ENCODE measurements at regions not wholly inside any gene's neighbourhood (a gene's known extent, or its start where the extent isn't known, plus 50 kb on each side); places are given as distances from the start of the nearest gene placed in this dataset.

- POLR2A ChIA-PET (ENCODE audit: unreplicated experiment), result no interaction called here
- dilution Hi-C loops (cut with HindIII; ENCODE audit: low sequenced_read_pairs, unreplicated experiment), result no loop called here
- Histone ChIP-seq H2AFZ (replicated peaks; ENCODE audit: low read length, poor library complexity) (no peak overlapping the region), H3K79me1 (ENCODE audit: low read depth in 1 of 2, low read length in 2 of 2) (no peaks in the 10 kb centered on the region), H3K9me1 (ENCODE audit: insufficient read depth, low read length) (no peaks in the 10 kb centered on the region), H2BK120ac (ENCODE audit: low read depth, low read length) (no peak overlapping the region), H2AK9ac (replicated peaks; ENCODE audit: low read depth, low read length, poor library complexity) (no peak overlapping the region), H3K4me1 (ENCODE audit: control insufficient read depth, insufficient read depth, low read length) (no peaks in the 10 kb centered on the region), H3K23ac (ENCODE audit: low read depth, low read length) (no peak overlapping the region), H3K27ac (ENCODE audit: insufficient read depth, low read length) (no peak overlapping the region), H3K4me2 (ENCODE audit: low read depth, low read length) (no peak overlapping the region), H2BK20ac (ENCODE audit: low read depth, low read length) (no peak overlapping the region), H3K36me3 (ENCODE audit: control insufficient read depth, insufficient read depth, low read length) (no peaks in the 10 kb centered on the region), H3K56ac (ENCODE audit: extremely low read depth, insufficient read depth, low read length) (no peak overlapping the region), H2BK15ac (ENCODE audit: low read depth, low read length) (no peak overlapping the region), H3K9me3 (ENCODE audit: control insufficient read depth, insufficient read depth, low read length) (no peaks in the 10 kb centered on the region), H4K5ac (ENCODE audit: low read depth, low read length) (no peak overlapping the region), H2BK5ac (ENCODE audit: low read depth, low read length, poor library complexity, severe bottlenecking) (no peak overlapping the region), H4K8ac (ENCODE audit: low read depth in 2 of 2, low read length in 2 of 2) (no peak overlapping the region), H3K4me3 (ENCODE audit: insufficient read depth, low read depth, low read length) (no peak overlapping the region), H3K14ac (replicated peaks; ENCODE audit: low read depth, low read length) (no peak overlapping the region), H3K4ac (ENCODE audit: low read depth, low read length) (no peak overlapping the region), H3K27me3 (ENCODE audit: control insufficient read depth, insufficient read depth, low read length) (peaks cover 2% of the 10 kb centered on the region; the same call in 1 of the 2 replicates), H4K20me1 (ENCODE audit: insufficient read depth, low read length) (no peaks in the 10 kb centered on the region), H2AK5ac (ENCODE audit: low read depth, low read length) (no peak overlapping the region), H3K9ac (ENCODE audit: low read depth, low read length) (no peak overlapping the region), H4K91ac (ENCODE audit: insufficient read depth, low read depth, low read length) (no peak overlapping the region), H3K18ac (ENCODE audit: low read depth, low read length) (no peak overlapping the region)
- intact Hi-C loops (cut with micrococcal nuclease), result no loop called here
- ATAC-seq (ENCODE audit: low read depth), result no peak
- no peak for DNase-seq
- 29% methylated on average over 2 of the region's 4 CpGs; no CpG with 5 or more reads in 1 of the 2 experiments for WGBS, 2 experiments (ENCODE audit: extremely low coverage in 2 of 2, insufficient read length in 1 of 2)
- BruUV-seq (replicated peaks), result no TSS peak
- no peak for TF ChIP-seq MXI1 (IDR thresholded peaks at IDR 0.05; ENCODE audit: borderline replicate concordance, low read depth, low read length)
- in situ Hi-C loops (cut with MboI; ENCODE audit: low sequenced_read_pairs), result loop anchor here (25.0 kb wide), 1 partner anchor 105 kb away; no protein-coding TSS in a partner anchor
- CTCF ChIA-PET, result no interaction called here
Observed at GRCh38 chr3:73257186-73257585, 195.7 kb downstream of the EBLN2 start.
